ENCODE measurements at regions not wholly inside any gene's neighbourhood (a gene's known extent, or its start where the extent isn't known, plus 50 kb on each side); places are given as distances from the start of the nearest gene placed in this dataset.

DNA sequence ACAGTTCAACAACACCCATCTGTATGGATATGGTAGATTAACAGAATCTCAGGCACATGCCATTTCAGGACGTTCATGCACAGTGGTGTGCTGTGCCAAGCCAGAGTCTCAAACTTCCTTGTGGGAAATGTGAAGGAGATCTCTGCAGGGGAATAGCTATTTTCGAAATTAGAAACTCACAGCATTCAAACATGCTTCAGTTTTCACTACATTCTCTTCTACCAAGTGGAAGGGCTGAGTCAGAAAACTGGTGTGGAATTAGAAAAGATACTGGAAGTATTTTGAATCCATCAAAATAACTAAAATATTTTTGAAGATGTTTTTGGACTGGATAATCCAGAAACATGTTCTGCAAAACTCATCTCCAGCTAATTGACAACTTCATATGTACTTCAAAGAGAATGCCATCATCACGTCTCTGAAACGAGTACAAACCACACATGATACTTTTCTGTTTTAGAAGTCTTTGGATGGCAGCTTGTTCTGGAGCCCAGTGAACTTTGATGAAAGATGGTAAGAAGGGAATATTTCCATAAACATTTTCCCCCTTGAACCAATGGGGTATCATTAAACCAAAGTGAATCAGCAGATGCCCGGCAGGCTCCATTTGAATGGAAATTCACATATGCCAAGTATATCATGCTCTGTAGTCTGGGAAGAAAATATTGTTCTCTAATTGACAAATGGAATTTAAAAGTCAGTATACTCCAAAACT is 616.3 kb upstream of the IGFBP3 start:
- Histone ChIP-seq H3K56ac (replicated peaks; ENCODE audit: insufficient read length, low read depth, low read length) (no peak overlapping the region), H3K4me1 (replicated peaks in 1 of 4; ENCODE audit: control insufficient read depth in 3 of 4, insufficient read depth in 4 of 4, low read length in 3 of 4) (peaks cover 0 to 17% (median 9%) of the 10 kb centered on the region in 4 experiments; a peak in 6 of 7 replicates), H2BK12ac (ENCODE audit: low read depth, low read length) (no peak overlapping the region), H3K18ac (ENCODE audit: extremely low read depth, low read length) (no peak overlapping the region), H3K14ac (ENCODE audit: insufficient read length) (no peak overlapping the region), H4K5ac (ENCODE audit: insufficient read length, low read depth, low read length) (no peak overlapping the region), H3K23me2 (ENCODE audit: low read depth, low read length) (no peaks in the 10 kb centered on the region), H3K4ac (replicated peaks; ENCODE audit: insufficient read length, low read depth, low read length) (no peak overlapping the region), H2AK5ac (ENCODE audit: low read depth, low read length) (no peak overlapping the region), H2BK15ac (ENCODE audit: low read length) (no peak overlapping the region), H3K36me3 (ENCODE audit: control insufficient read depth in 2 of 4, insufficient read depth in 4 of 4, low read length in 3 of 4) (no peaks in the 10 kb centered on the region), H3K9me3 (ENCODE audit: insufficient read depth in 2 of 2, low read depth in 1 of 2, low read length in 1 of 2) (peaks cover 0 to 8% of the 10 kb centered on the region in 2 experiments; a peak in 1 of 4 replicates), H3K4me3 (ENCODE audit: extremely low read depth in 1 of 4, insufficient read depth in 2 of 4, low read depth in 3 of 4, low read length in 4 of 4) (no peak overlapping the region), H3K27ac (ENCODE audit: low read depth, low read length) (no peak overlapping the region), H2BK5ac (ENCODE audit: low read depth, low read length) (no peak overlapping the region), H3K79me1 (ENCODE audit: low read depth, low read length) (no peaks in the 10 kb centered on the region), H3K23ac (ENCODE audit: insufficient read length) (no peak overlapping the region), H3K9ac (replicated peaks in 1 of 4; ENCODE audit: extremely low read depth in 1 of 4, low read depth in 3 of 4, low read length in 3 of 4) (no peak overlapping the region), H2AFZ (ENCODE audit: low read length) (no peak overlapping the region), H3K27me3 (replicated peaks in 1 of 4; ENCODE audit: control insufficient read depth in 3 of 4, extremely low read depth in 1 of 4, insufficient read depth in 3 of 4, low read length in 3 of 4) (peaks cover 19 to 31% (median 26%) of the 10 kb centered on the region in 4 experiments), H2BK120ac (replicated peaks; ENCODE audit: low read depth, low read length) (no peak overlapping the region), H3K4me2 (ENCODE audit: insufficient read depth in 1 of 2, low read depth in 2 of 2, low read length in 2 of 2) (no peak overlapping the region), H2BK20ac (ENCODE audit: low read length) (no peak overlapping the region), H3K79me2 (ENCODE audit: control insufficient read depth in 1 of 2, insufficient read depth in 2 of 2, low read length in 2 of 2) (no peaks in the 10 kb centered on the region), H4K8ac (ENCODE audit: extremely low read depth, insufficient read depth, low read length) (no peak overlapping the region), H4K20me1 (replicated peaks in 1 of 2; ENCODE audit: control insufficient read depth in 1 of 2, insufficient read depth in 2 of 2, low read length in 2 of 2) (no peaks in the 10 kb centered on the region), H4K91ac (replicated peaks; ENCODE audit: insufficient read length, low read length) (no peak overlapping the region)
- no peak for FAIRE-seq
- no peak for DNase-seq (ENCODE audit: low read depth in 1 of 2, low spot score in 2 of 2)
- ChIA-PET POLR2A (ENCODE audit: partially characterized antibody) (no interaction called here), CTCF (ENCODE audit: partially characterized antibody) (no interaction called here)
- 90% methylated on average over 5 of the region's 5 CpGs; no CpG with 5 or more reads in 1 of the 2 experiments for WGBS, 2 experiments (ENCODE audit: extremely low coverage in 1 of 2, insufficient coverage in 1 of 2, insufficient read length in 1 of 2, insufficient replicate concordance in 2 of 2, low coverage in 1 of 2, low lambda C conversion rate in 2 of 2, missing lambda C conversion rate in 1 of 2)
- TF ChIP-seq RNF2 (IDR thresholded peaks at IDR 0.05; ENCODE audit: borderline replicate concordance, low read depth, low read length, missing control alignments, poor library complexity, severe bottlenecking) (no peak), RAD21 (IDR thresholded peaks at IDR 0.05 in 1 of 2, conservative IDR thresholded peaks at IDR 0.05 in 1 of 2; ENCODE audit: low read depth in 2 of 2, low read length in 2 of 2) (no peak), POLR2A (IDR thresholded peaks at IDR 0.05; ENCODE audit: control extremely low read depth in 1 of 2, low read depth in 2 of 2, low read length in 2 of 2) (no peak), GTF2F1 (IDR thresholded peaks at IDR 0.05; ENCODE audit: borderline replicate concordance, low read depth, low read length) (no peak), HDAC6 (IDR thresholded peaks at IDR 0.05; ENCODE audit: low read depth, low read length) (no peak), RXRA (IDR thresholded peaks at IDR 0.05; ENCODE audit: insufficient read depth, low read depth, low read length) (no peak), GABPA (IDR thresholded peaks at IDR 0.05; ENCODE audit: borderline replicate concordance, insufficient read depth, low read length) (no peak), SP4 (IDR thresholded peaks at IDR 0.05; ENCODE audit: low read length) (no peak)
- TF ChIP-seq, protein P1, sequence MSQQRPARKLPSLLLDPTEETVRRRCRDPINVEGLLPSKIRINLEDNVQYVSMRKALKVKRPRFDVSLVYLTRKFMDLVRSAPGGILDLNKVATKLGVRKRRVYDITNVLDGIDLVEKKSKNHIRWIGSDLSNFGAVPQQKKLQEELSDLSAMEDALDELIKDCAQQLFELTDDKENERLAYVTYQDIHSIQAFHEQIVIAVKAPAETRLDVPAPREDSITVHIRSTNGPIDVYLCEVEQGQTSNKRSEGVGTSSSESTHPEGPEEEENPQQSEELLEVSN (IDR thresholded peaks at IDR 0.05) = no peak
- TF ChIP-seq, protein P2, sequence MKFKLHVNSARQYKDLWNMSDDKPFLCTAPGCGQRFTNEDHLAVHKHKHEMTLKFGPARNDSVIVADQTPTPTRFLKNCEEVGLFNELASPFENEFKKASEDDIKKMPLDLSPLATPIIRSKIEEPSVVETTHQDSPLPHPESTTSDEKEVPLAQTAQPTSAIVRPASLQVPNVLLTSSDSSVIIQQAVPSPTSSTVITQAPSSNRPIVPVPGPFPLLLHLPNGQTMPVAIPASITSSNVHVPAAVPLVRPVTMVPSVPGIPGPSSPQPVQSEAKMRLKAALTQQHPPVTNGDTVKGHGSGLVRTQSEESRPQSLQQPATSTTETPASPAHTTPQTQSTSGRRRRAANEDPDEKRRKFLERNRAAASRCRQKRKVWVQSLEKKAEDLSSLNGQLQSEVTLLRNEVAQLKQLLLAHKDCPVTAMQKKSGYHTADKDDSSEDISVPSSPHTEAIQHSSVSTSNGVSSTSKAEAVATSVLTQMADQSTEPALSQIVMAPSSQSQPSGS (IDR thresholded peaks at IDR 0.05; ENCODE audit: low read length) = no peak

Measured in H1 (cell line).